WTC11 (cell line): ENCODE measurements at regions not wholly inside any gene's neighbourhood (a gene's known extent, or its start where the extent isn't known, plus 50 kb on each side); places are given as distances from the start of the nearest gene placed in this dataset.

Experiments used
- ATAC-seq: fragments of 200-7000 bp; cut with Tn5 transposase; 2 replicates; pipeline ENCODE4 v1.10.0; 2021; ENCODE audit warnings: mild to moderate bottlenecking, moderate library complexity
- CTCF ChIA-PET: fragments of 300-600 bp; sonication (Branson Sonifier 250); formaldehyde crosslinking; loops from one replicate; lab custom pipeline; 2021; ENCODE audit warnings: antibody characterized with exemption; lab: Charles Lee
- POLR2A ChIA-PET: fragments of 350-600 bp; sonication (Branson Sonifier 250); formaldehyde crosslinking; loops from one replicate; lab custom pipeline; 2021; ENCODE audit warnings: antibody characterized with exemption; lab: Charles Lee
- DNase-seq: peaks from one replicate; pipeline ENCODE4 v3.0.0; 2021; ENCODE audit warnings: low spot score
- H3K27ac Mint-ChIP-seq: 2 replicates; pipeline ENCODE4 v1.8.0; 2021; ENCODE audit warnings: mixed read lengths
- H3K27me3 Mint-ChIP-seq: 2 replicates; pipeline ENCODE4 v1.8.0; 2021; ENCODE audit warnings: low read depth, mild to moderate bottlenecking, moderate library complexity, mixed read lengths
- H3K36me3 Mint-ChIP-seq: 2 replicates; pipeline ENCODE4 v1.8.0; 2021; ENCODE audit warnings: mixed read lengths
- H3K4me1 Mint-ChIP-seq: 2 replicates; pipeline ENCODE4 v1.8.0; 2022; ENCODE audit warnings: mixed read lengths
- H3K4me3 Mint-ChIP-seq: 2 replicates; pipeline ENCODE4 v1.8.0; 2021; ENCODE audit warnings: mild to moderate bottlenecking, moderate library complexity, mixed read lengths
- H3K9me3 Mint-ChIP-seq: 2 replicates; pipeline ENCODE4 v1.8.0; 2021; ENCODE audit warnings: mixed read lengths
- AFF4 ChIP-seq: sonication (generic); formaldehyde crosslinking; IDR thresholded peaks from 2 replicates; pipeline ENCODE4 v1.8.1; 2023; ENCODE audit warnings: mild to moderate bottlenecking, missing genetic modification reagents, borderline replicate concordance
- ATF2 ChIP-seq: sonication (generic); formaldehyde crosslinking; IDR thresholded peaks from 2 replicates; pipeline ENCODE4 v1.8.1; 2022; ENCODE audit warnings: low read depth, missing genetic modification reagents, borderline replicate concordance
- CREM ChIP-seq: sonication (generic); formaldehyde crosslinking; IDR thresholded peaks from 2 replicates; pipeline ENCODE4 v1.8.1; 2022; ENCODE audit warnings: mild to moderate bottlenecking, missing genetic modification reagents, moderate library complexity
- CTCF ChIP-seq: fragments of 200-600 bp; IDR thresholded peaks from 2 replicates; pipeline ENCODE4 v1.8.0; 2022; ENCODE audit warnings: antibody characterized with exemption
- EMX1 ChIP-seq: fragments of 250-450 bp; sonication (Bioruptor Pico); IDR thresholded peaks from 2 replicates; pipeline ENCODE4 v1.8.0; 2021; ENCODE audit warnings: mild to moderate bottlenecking
- ESRRA ChIP-seq: sonication (generic); formaldehyde crosslinking; IDR thresholded peaks from 2 replicates; pipeline ENCODE4 v1.8.1; 2022; ENCODE audit warnings: mild to moderate bottlenecking, missing genetic modification reagents, borderline replicate concordance
- FOXK1 ChIP-seq: sonication (generic); formaldehyde crosslinking; IDR thresholded peaks from 2 replicates; pipeline ENCODE4 v1.8.0; 2022; ENCODE audit warnings: mild to moderate bottlenecking, moderate library complexity, missing genetic modification reagents
- HMGXB4 ChIP-seq: sonication (generic); formaldehyde crosslinking; IDR thresholded peaks from 2 replicates; pipeline ENCODE4 v1.8.1; 2023; ENCODE audit warnings: mild to moderate bottlenecking, moderate library complexity, missing genetic modification reagents
- JAZF1 ChIP-seq: fragments of 250-450 bp; sonication (Bioruptor Pico); IDR thresholded peaks from 2 replicates; pipeline ENCODE4 v1.9.0; 2021; ENCODE audit warnings: moderate library complexity, mild to moderate bottlenecking, inconsistent platforms
- RORB ChIP-seq: fragments of 250-450 bp; sonication (Bioruptor Pico); IDR thresholded peaks from 2 replicates; pipeline ENCODE4 v1.9.0; 2021; ENCODE audit warnings: mild to moderate bottlenecking
- STAT6 ChIP-seq: sonication (generic); formaldehyde crosslinking; conservative IDR thresholded peaks from 2 replicates; pipeline ENCODE4 v1.8.1; 2023; ENCODE audit warnings: mild to moderate bottlenecking, low read depth, missing genetic modification reagents, moderate library complexity
- ZNF263 ChIP-seq: sonication (generic); formaldehyde crosslinking; IDR thresholded peaks from 2 replicates; pipeline ENCODE4 v1.8.1; 2022; ENCODE audit warnings: low read depth, mild to moderate bottlenecking, moderate library complexity, missing genetic modification reagents
- ZNF281 ChIP-seq: sonication (generic); formaldehyde crosslinking; IDR thresholded peaks from 2 replicates; pipeline ENCODE4 v1.8.0; 2023; ENCODE audit warnings: mild to moderate bottlenecking, missing genetic modification reagents
- ZNF532 ChIP-seq: fragments of 250-450 bp; sonication (Bioruptor Pico); IDR thresholded peaks from 2 replicates; pipeline ENCODE4 v1.9.0; 2021; ENCODE audit warnings: mild to moderate bottlenecking, borderline replicate concordance

GRCh38 chr10:36488579-36488978 is 636.8 kb upstream of the ANKRD30A start (continued):
- TF ChIP-seq CREM (CRISPR knock-in tag) (no peak), ZNF281 (no peak), FOXK1 (CRISPR knock-in tag) (no peak), HMGXB4 (no peak), CTCF (no peak), ZNF532 (CRISPR knock-in tag) (no peak)

GRCh38 chr10:36479073-36479472 is 646.3 kb upstream of the ANKRD30A start:
- no peak overlapping the region for H3K27ac Mint-ChIP-seq
- ChIA-PET POLR2A (no interaction called here), CTCF (no interaction called here)
- H3K36me3 Mint-ChIP-seq = peaks cover 4% of the 10 kb centered on the region
- H3K27me3 Mint-ChIP-seq = no peaks in the 10 kb centered on the region
- H3K9me3 Mint-ChIP-seq = peaks cover 9% of the 10 kb centered on the region; the same call in 1 of the 2 replicates
- no peak for DNase-seq
- no peak for ATAC-seq
- peaks cover 7% of the 10 kb centered on the region for H3K4me1 Mint-ChIP-seq
- TF ChIP-seq STAT6 (no peak), JAZF1 (CRISPR knock-in tag) (no peak), RORB (CRISPR knock-in tag) (no peak), AFF4 (no peak), ATF2 (CRISPR knock-in tag) (no peak), ZNF263 (CRISPR knock-in tag) (no peak), ESRRA (CRISPR knock-in tag) (no peak), EMX1 (CRISPR knock-in tag) (no peak)
- H3K4me3 Mint-ChIP-seq = no peak overlapping the region
